H1 (cell line): ENCODE measurements at regions not wholly inside any gene's neighbourhood (a gene's known extent, or its start where the extent isn't known, plus 50 kb on each side); places are given as distances from the start of the nearest gene placed in this dataset.

ENCODE experiments used
- CTCF ChIA-PET: fragments of 300-600 bp; sonication (Branson Sonifier 250); formaldehyde crosslinking; loops from one replicate; lab custom pipeline; 2021; ENCODE audit not compliant: partially characterized antibody; lab: Charles Lee
- POLR2A ChIA-PET: fragments of 300-600 bp; sonication (Branson Sonifier 250); formaldehyde crosslinking; loops from one replicate; lab custom pipeline; 2021; ENCODE audit warnings: inconsistent platforms; ENCODE audit not compliant: partially characterized antibody; lab: Charles Lee
- DNase-seq, 2 experiments: peaks; one replicate each; pipeline versions ENCODE4 v3.0.0 to v3.0.0-alpha.2; 2010 to 2022; ENCODE audit warnings: low spot score in 2 of 2, low read depth in 1 of 2, mixed read lengths in 1 of 2
- FAIRE-seq: peaks from 2 replicates; lab custom pipeline; 2011; peaks lifted over from hg19 to GRCh38; lab: Jason Lieb, UNC
- H2AFZ ChIP-seq: 2 replicates; pipeline ENCODE4 v1.8.1; 2012; ENCODE audit warnings: low read length, inconsistent platforms
- H2AK5ac ChIP-seq: 2 replicates; pipeline ENCODE4 v1.6.1; 2013; ENCODE audit warnings: low read depth, low read length
- H2BK120ac ChIP-seq: replicated peaks from 2 replicates; pipeline ENCODE3; 2013; ENCODE audit warnings: low read depth, low read length, inconsistent platforms
- H2BK12ac ChIP-seq: 2 replicates; pipeline ENCODE4 v1.6.1; 2013; ENCODE audit warnings: low read depth, low read length
- H2BK15ac ChIP-seq: 2 replicates; pipeline ENCODE4 v1.6.1; 2013; ENCODE audit warnings: low read length
- H2BK20ac ChIP-seq: 2 replicates; pipeline ENCODE4 v1.6.1; 2013; ENCODE audit warnings: low read length
- H2BK5ac ChIP-seq: 2 replicates; pipeline ENCODE4 v1.6.1; 2013; ENCODE audit warnings: low read depth, low read length
- H3K14ac ChIP-seq: 2 replicates; pipeline ENCODE4 v1.6.1; 2013; ENCODE audit warnings: inconsistent platforms; ENCODE audit not compliant: insufficient read length
- H3K18ac ChIP-seq: 2 replicates; pipeline ENCODE4 v1.6.1; 2013; ENCODE audit warnings: low read length; ENCODE audit errors: extremely low read depth
- H3K23ac ChIP-seq: 2 replicates; pipeline ENCODE4 v1.6.1; 2013; ENCODE audit warnings: inconsistent platforms; ENCODE audit not compliant: insufficient read length
- H3K23me2 ChIP-seq: 2 replicates; pipeline ENCODE4 v1.6.1; 2013; ENCODE audit warnings: low read depth, low read length
- H3K27ac ChIP-seq: 2 replicates; pipeline ENCODE4 v1.6.1; 2011; ENCODE audit warnings: low read depth, low read length, inconsistent platforms
- H3K27me3 ChIP-seq, 4 experiments: replicated peaks in 1 of 4; 1 replicate in 1 of 4; 2 replicates in 3 of 4; pipeline versions ENCODE4 v1.6.1 to v1.8.1; 2011 to 2013; ENCODE audit warnings: low read length in 3 of 4, mild to moderate bottlenecking in 3 of 4, inconsistent platforms in 2 of 4, mixed read lengths in 2 of 4, moderate library complexity in 1 of 4; ENCODE audit not compliant: control insufficient read depth in 3 of 4, insufficient read depth in 3 of 4; ENCODE audit errors: extremely low read depth in 1 of 4
- H3K36me3 ChIP-seq, 4 experiments: 2 replicates each; pipeline versions ENCODE4 v1.6.1 to v1.8.1; 2011 to 2013; ENCODE audit warnings: mild to moderate bottlenecking in 4 of 4, low read length in 3 of 4, moderate library complexity in 2 of 4, control low read depth in 1 of 4, inconsistent platforms in 1 of 4; ENCODE audit not compliant: insufficient read depth in 4 of 4, control insufficient read depth in 2 of 4
- H3K4ac ChIP-seq: replicated peaks from 2 replicates; pipeline ENCODE3; 2013; ENCODE audit warnings: low read length, low read depth, mixed read lengths, inconsistent platforms; ENCODE audit not compliant: insufficient read length
- H3K4me1 ChIP-seq, 4 experiments: replicated peaks in 1 of 4; 1 replicate in 1 of 4; 2 replicates in 3 of 4; pipeline versions ENCODE4 v1.6.1 to v1.8.1; 2011 to 2013; ENCODE audit warnings: low read length in 3 of 4, inconsistent platforms in 2 of 4, mixed read lengths in 1 of 4; ENCODE audit not compliant: insufficient read depth in 4 of 4, control insufficient read depth in 3 of 4
- H3K4me2 ChIP-seq, 2 experiments: 2 replicates each; pipeline versions ENCODE4 v1.6.1 to v1.8.1; 2011 to 2013; ENCODE audit warnings: low read depth in 2 of 2, low read length in 2 of 2, control low read depth in 1 of 2, inconsistent platforms in 1 of 2, mild to moderate bottlenecking in 1 of 2; ENCODE audit not compliant: insufficient read depth in 1 of 2
- H3K4me3 ChIP-seq, 4 experiments: fragments of 200-600, 300-600 bp in 1 of 4; sonication (generic), shearing (Covaris generic), sonication (Bioruptor Twin) in 1 of 4; 2 replicates each; pipeline versions ENCODE4 v1.5.1 to v1.8.1; 2011 to 2016; ENCODE audit warnings: low read length in 4 of 4, low read depth in 3 of 4, control low read depth in 2 of 4, inconsistent platforms in 2 of 4, mild to moderate bottlenecking in 2 of 4, mixed read lengths in 1 of 4, moderate library complexity in 1 of 4; ENCODE audit not compliant: insufficient read depth in 2 of 4; ENCODE audit errors: extremely low read depth in 1 of 4
- H3K56ac ChIP-seq: replicated peaks from 2 replicates; pipeline ENCODE3; 2013; ENCODE audit warnings: low read depth, mild to moderate bottlenecking, mixed read lengths, low read length, inconsistent platforms; ENCODE audit not compliant: insufficient read length
- H3K79me1 ChIP-seq: 2 replicates; pipeline ENCODE4 v1.6.1; 2013; ENCODE audit warnings: low read depth, low read length, control low read depth
- H3K79me2 ChIP-seq, 2 experiments: 2 replicates each; pipeline versions ENCODE4 v1.6.1 to v1.8.1; 2012 to 2013; ENCODE audit warnings: low read length in 2 of 2, mild to moderate bottlenecking in 2 of 2, inconsistent platforms in 1 of 2; ENCODE audit not compliant: insufficient read depth in 2 of 2, control insufficient read depth in 1 of 2
- H3K9ac ChIP-seq, 4 experiments: replicated peaks in 1 of 4; 1 replicate in 1 of 4; 2 replicates in 3 of 4; pipeline versions ENCODE4 v1.6.1 to v1.8.1; 2011 to 2013; ENCODE audit warnings: low read depth in 3 of 4, low read length in 3 of 4, control low read depth in 2 of 4, mild to moderate bottlenecking in 2 of 4, moderate library complexity in 2 of 4, inconsistent platforms in 1 of 4; ENCODE audit errors: extremely low read depth in 1 of 4
- H3K9me3 ChIP-seq, 2 experiments: 2 replicates each; pipeline versions ENCODE4 v1.6.1 to v1.8.1; 2012 to 2013; ENCODE audit warnings: mild to moderate bottlenecking in 2 of 2, moderate library complexity in 2 of 2, control low read depth in 1 of 2, inconsistent platforms in 1 of 2, low read depth in 1 of 2, low read length in 1 of 2, mixed read lengths in 1 of 2; ENCODE audit not compliant: insufficient read depth in 2 of 2
- H4K20me1 ChIP-seq, 2 experiments: replicated peaks in 1 of 2; 2 replicates each; pipeline versions ENCODE3 to v1.8.1; 2011 to 2013; ENCODE audit warnings: inconsistent platforms in 2 of 2, low read length in 2 of 2, mild to moderate bottlenecking in 1 of 2; ENCODE audit not compliant: insufficient read depth in 2 of 2, control insufficient read depth in 1 of 2
- H4K5ac ChIP-seq: 2 replicates; pipeline ENCODE4 v1.6.1; 2013; ENCODE audit warnings: low read length, low read depth, mixed read lengths, inconsistent platforms; ENCODE audit not compliant: insufficient read length
- H4K8ac ChIP-seq: 2 replicates; pipeline ENCODE4 v1.8.0; 2013; ENCODE audit warnings: mild to moderate bottlenecking, moderate library complexity, low read length, inconsistent platforms; ENCODE audit not compliant: insufficient read depth; ENCODE audit errors: extremely low read depth
- H4K91ac ChIP-seq: replicated peaks from 2 replicates; pipeline ENCODE3; 2013; ENCODE audit warnings: low read length, mixed read lengths, inconsistent platforms; ENCODE audit not compliant: insufficient read length
- RAD21 ChIP-seq, 2 experiments: IDR thresholded peaks in 1 of 2; conservative IDR thresholded peaks in 1 of 2; 2 replicates each; pipeline ENCODE4 v1.6.1; 2011; ENCODE audit warnings: low read depth in 2 of 2, low read length in 2 of 2, improper control_type of control experiment in 1 of 2, inconsistent platforms in 1 of 2, mild to moderate bottlenecking in 1 of 2, moderate library complexity in 1 of 2
- YY1 ChIP-seq: IDR thresholded peaks from 2 replicates; pipeline ENCODE4 v1.6.1; 2011; ENCODE audit warnings: low read depth, mild to moderate bottlenecking, low read length
- WGBS, 2 experiments: shearing (Covaris generic) in 1 of 2; methylation state at CpG; one replicate each; pipeline versions ENCODE4 v1.1.6 to v1.1.7; 2013 to 2015; ENCODE audit warnings: low lambda C conversion rate in 2 of 2, mixed read lengths in 2 of 2, inconsistent platforms in 1 of 2, low coverage in 1 of 2, missing lambda C conversion rate in 1 of 2; ENCODE audit not compliant: insufficient replicate concordance in 2 of 2, insufficient coverage in 1 of 2, insufficient read length in 1 of 2; ENCODE audit errors: extremely low coverage in 1 of 2, missing lambda C conversion rate in 1 of 2; 5-methylcytosine and 5-hydroxymethylcytosine counted together

GRCh38 chrX:30973784-30974427 is 84.9 kb upstream of the TAB3 start:
- Histone ChIP-seq H3K18ac (no peak overlapping the region), H3K9ac (no peak overlapping the region), H4K5ac (no peak overlapping the region), H2BK20ac (no peak overlapping the region), H2BK120ac (no peak overlapping the region), H3K56ac (no peak overlapping the region), H2AK5ac (no peak overlapping the region), H3K4ac (no peak overlapping the region), H3K4me1 (no peaks in the 10 kb centered on the region), H3K79me1 (no peaks in the 10 kb centered on the region), H3K4me2 (no peak overlapping the region), H2BK12ac (no peak overlapping the region), H3K23ac (no peak overlapping the region), H3K9me3 (no peaks in the 10 kb centered on the region), H3K36me3 (no peaks in the 10 kb centered on the region), H3K14ac (no peak overlapping the region), H3K27ac (no peak overlapping the region), H2BK5ac (no peak overlapping the region), H4K91ac (no peak overlapping the region), H2AFZ (no peak overlapping the region; the same call in 1 of the 2 replicates), H3K4me3 (no peak overlapping the region), H3K79me2 (no peaks in the 10 kb centered on the region), H4K8ac (no peak overlapping the region), H3K27me3 (peaks cover 0 to 3% (median 1%) of the 10 kb centered on the region in 4 experiments; a peak in 2 of 7 replicates), H3K23me2 (no peaks in the 10 kb centered on the region), H4K20me1 (no peaks in the 10 kb centered on the region), H2BK15ac (no peak overlapping the region)
- FAIRE-seq, result peak; percentile 48
- 81% methylated on average over 4 of the region's 5 CpGs; no CpG with 5 or more reads in 1 of the 2 experiments for WGBS, 2 experiments
- no peak for DNase-seq
- ChIA-PET POLR2A (no interaction called here), CTCF (interaction anchor here (0.6 to 1.6 kb wide), 5 partner anchors 9 to 226 kb away, joined by 3 to 4 read pairs (median 3); no protein-coding TSS in a partner anchor)
- no peak for TF ChIP-seq RAD21 (IDR thresholded peaks at IDR 0.05 in 1 of 2, conservative IDR thresholded peaks at IDR 0.05 in 1 of 2; ENCODE audit: low read depth in 2 of 2, low read length in 2 of 2)
- peak; percentile 51; the same call in 1 of the 2 replicates for TF ChIP-seq YY1
